ENCODE measurements at regions not wholly inside any gene's neighbourhood (a gene's known extent, or its start where the extent isn't known, plus 50 kb on each side); places are given as distances from the start of the nearest gene placed in this dataset.

DNA sequence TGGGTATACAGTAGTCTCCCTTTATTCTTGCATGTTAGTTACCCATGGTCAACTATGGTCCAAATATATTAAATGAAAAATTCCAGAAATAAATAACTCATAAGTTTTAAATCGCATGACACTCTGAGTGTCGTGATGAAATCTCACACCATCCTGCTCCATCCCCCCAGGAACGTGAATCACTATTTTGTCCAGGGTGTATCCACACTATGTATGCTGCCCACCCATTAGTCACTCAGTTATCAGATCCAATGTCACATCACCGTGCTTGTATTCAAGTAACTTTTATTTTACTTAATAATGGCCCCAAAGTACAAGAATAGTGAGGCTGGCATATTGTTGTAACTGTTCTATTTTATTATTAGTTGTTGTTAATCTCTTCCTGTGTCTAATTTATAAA is 115.8 kb upstream of the SERP2 start:
- H3K27ac ChIP-seq = no peak overlapping the region
- TF ChIP-seq CTCF (IDR thresholded peaks at IDR 0.05) = no peak
- no peaks in the 10 kb centered on the region for H3K27me3 ChIP-seq (ENCODE audit: low read depth)
- no peak for DNase-seq
- no peaks in the 10 kb centered on the region for H3K9me3 ChIP-seq
- ATAC-seq = no peak
- H3K4me1 ChIP-seq = peaks cover 16% of the 10 kb centered on the region
- H3K36me3 ChIP-seq = no peaks in the 10 kb centered on the region
- no peak overlapping the region for H3K4me3 ChIP-seq
- intact Hi-C loops (cut with DNase I) = no loop called here

DNA sequence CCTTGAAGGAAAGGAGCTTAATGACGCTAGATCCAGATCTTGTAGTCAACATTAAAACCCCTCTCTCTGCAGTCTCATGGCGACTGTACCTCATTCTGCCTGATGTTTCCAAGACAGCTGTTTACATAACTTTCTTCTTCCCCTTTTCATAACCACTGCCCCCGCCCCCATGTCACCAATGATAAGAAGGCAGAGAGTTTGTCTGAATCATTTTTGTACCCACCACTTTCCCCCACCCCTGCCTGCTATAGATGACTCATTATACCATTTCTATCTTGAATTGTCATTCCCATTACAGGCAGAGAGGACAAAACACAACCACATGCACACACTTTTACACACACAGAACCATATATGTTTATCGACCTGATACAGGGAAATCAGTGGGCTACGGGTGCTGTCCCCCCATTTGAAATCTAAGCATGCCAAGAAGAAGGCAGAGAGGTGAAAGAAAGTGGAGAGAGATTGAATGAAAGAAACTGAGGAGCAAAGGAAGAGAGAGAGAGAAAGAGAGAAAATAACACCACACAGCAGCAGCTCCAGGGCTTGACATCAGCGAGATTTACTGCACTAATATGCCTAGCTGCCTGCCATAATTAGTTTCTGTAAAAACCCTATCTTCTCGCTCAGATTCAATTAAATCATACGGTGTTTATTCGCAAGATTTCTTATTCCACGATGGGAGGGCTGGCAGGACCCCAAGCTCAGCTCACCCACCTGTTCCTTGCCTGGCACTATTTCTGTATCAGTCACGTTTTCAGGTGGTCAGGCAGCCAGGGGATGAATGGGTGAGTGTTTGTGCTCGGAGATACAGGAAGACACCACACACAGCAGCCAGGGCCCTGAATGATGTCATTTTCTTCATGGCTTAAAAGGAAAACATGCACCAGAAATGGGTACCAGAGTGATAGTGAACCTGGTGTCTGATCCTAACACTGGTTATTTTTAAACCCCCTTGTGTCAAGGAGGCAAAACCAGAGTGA is 114.3 kb upstream of the SERP2 start:
- ATAC-seq (peak; percentile 85 to 90), DNase-seq (peak; percentile 68)
- no peaks in the 10 kb centered on the region for H3K9me3 ChIP-seq
- no peak for TF ChIP-seq CTCF (IDR thresholded peaks at IDR 0.05)
- H3K27ac ChIP-seq = peak overlapping the region; percentile 47
- H3K4me3 ChIP-seq = no peak overlapping the region
- peaks cover 16% of the 10 kb centered on the region for H3K4me1 ChIP-seq
- no peaks in the 10 kb centered on the region for H3K36me3 ChIP-seq
- intact Hi-C loops (cut with DNase I) = no loop called here
- H3K27me3 ChIP-seq (ENCODE audit: low read depth) = no peaks in the 10 kb centered on the region

DNA sequence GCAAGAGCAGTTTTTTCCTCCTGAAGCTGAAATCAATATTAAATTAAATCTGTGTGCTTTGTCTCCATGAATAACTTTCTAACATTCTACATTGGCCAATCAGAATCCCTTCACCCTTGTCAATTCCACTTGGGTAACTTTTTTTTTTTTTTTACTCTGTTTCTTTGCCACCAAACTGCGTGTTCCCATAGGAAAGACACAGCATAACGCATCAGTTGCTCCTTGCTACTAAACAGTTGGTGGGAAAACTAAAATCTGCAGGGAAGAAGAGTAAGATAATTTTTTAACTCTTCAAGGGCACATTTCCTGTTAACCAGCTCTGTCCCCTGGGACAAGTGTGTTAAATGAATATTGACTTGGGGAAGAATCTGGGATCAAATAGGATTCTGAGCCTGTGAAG is 113.3 kb upstream of the SERP2 start:
- H3K9me3 ChIP-seq = no peaks in the 10 kb centered on the region
- peaks cover 16% of the 10 kb centered on the region for H3K4me1 ChIP-seq
- TF ChIP-seq CTCF (IDR thresholded peaks at IDR 0.05) = no peak
- intact Hi-C loops (cut with DNase I) = no loop called here
- no peaks in the 10 kb centered on the region for H3K27me3 ChIP-seq (ENCODE audit: low read depth)
- H3K4me3 ChIP-seq = no peak overlapping the region
- no peak overlapping the region for H3K27ac ChIP-seq
- ATAC-seq (no peak), DNase-seq (no peak)
- no peaks in the 10 kb centered on the region for H3K36me3 ChIP-seq

DNA sequence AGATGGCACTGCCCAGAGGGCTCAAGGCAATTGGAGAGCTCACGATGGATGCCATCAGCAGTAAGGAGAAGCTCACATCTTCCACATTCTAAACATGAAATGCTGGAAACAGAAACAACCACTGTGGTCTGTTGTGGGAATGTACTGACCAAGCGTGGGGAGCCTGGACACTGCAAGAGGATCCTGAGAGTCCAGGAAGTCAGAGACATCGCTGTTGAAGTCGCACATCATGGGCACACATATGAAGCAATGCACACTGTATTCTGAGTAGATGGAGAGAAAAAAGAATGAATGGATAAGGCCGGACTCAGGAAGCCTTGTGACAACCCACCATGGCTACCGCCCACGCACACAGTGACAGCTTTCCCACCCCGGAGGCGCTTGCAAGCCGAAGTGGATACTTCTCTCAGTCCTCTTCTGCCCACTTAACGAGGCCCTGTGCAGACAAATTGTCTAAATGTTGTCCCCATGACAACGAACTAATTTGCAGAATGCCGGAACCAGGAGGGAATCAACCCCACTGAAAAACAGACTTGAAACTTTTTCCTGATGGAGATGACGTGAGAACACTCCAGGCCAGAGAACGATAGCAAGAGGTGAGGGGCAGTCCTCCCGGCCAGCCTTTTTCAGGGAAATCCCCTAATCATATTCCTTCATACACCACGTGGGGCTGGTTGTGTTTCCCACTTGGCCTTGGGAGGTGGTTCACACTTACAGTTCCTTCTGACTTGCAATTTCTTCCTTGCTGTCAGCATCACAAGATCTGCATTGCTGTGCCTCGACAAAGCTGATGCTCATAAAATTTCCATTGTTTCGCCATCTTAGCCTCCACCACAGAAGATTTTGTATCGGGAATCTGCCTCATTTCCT is 109.6 kb upstream of the SERP2 start:
- intact Hi-C loops (cut with DNase I) = no loop called here
- DNase-seq = no peak

More for the DNA sequence above, 109.6 kb upstream of the SERP2 start:
- Histone ChIP-seq H3K27ac (no peak overlapping the region), H3K4me1 (peaks cover 11% of the 10 kb centered on the region), H3K4me3 (no peak overlapping the region), H3K36me3 (no peaks in the 10 kb centered on the region), H3K27me3 (ENCODE audit: low read depth) (no peaks in the 10 kb centered on the region), H3K9me3 (no peaks in the 10 kb centered on the region)
- no peak for TF ChIP-seq CTCF (IDR thresholded peaks at IDR 0.05)
- ATAC-seq = peak; percentile 66 to 73

Measured in lower lobe of right lung (tissue), 2 donors.